ENCODE measurements at regions not wholly inside any gene's neighbourhood (a gene's known extent, or its start where the extent isn't known, plus 50 kb on each side); places are given as distances from the start of the nearest gene placed in this dataset.

GRCh38 chr2:57333221-57333620 lies 713.4 kb upstream of the VRK2 start:
- no peak overlapping the region for H3K4me2 ChIP-seq (ENCODE audit: low read depth, low read length, poor library complexity, severe bottlenecking)
- H3F3A ChIP-seq (ENCODE audit: low read depth), result no peaks in the 10 kb centered on the region
- H3K4me1 ChIP-seq (ENCODE audit: insufficient read depth, low read length, poor library complexity, severe bottlenecking), result no peaks in the 10 kb centered on the region
- no peaks in the 10 kb centered on the region for H3K9me2 ChIP-seq (replicated peaks; ENCODE audit: low read depth, low read length)
- H3K36me3 ChIP-seq (ENCODE audit: insufficient read depth, low read length), result no peaks in the 10 kb centered on the region
- H3K79me2 ChIP-seq (ENCODE audit: insufficient read depth, low read length), result no peaks in the 10 kb centered on the region
- no peaks in the 10 kb centered on the region for H3K9me3 ChIP-seq (ENCODE audit: insufficient read depth, low read depth, low read length)
- no peaks in the 10 kb centered on the region for H4K20me1 ChIP-seq (ENCODE audit: insufficient read depth, low read length, poor library complexity, severe bottlenecking)
- no peaks in the 10 kb centered on the region for H3K27me3 ChIP-seq (ENCODE audit: insufficient read depth, low read length, poor library complexity, severe bottlenecking)
- TF ChIP-seq EZH2phosphoT487 (IDR thresholded peaks at IDR 0.05; ENCODE audit: borderline replicate concordance), result no peak
- H2AFZ ChIP-seq (ENCODE audit: low read length), result no peak overlapping the region
- no peak overlapping the region for H3K4me3 ChIP-seq (ENCODE audit: low read length, poor library complexity, severe bottlenecking)
- H3K9ac ChIP-seq (ENCODE audit: low read depth, low read length, poor library complexity, severe bottlenecking), result no peak overlapping the region

GRCh38 chr2:57343391-57344006 lies 703.1 kb upstream of the VRK2 start:
- TF ChIP-seq EZH2phosphoT487 (IDR thresholded peaks at IDR 0.05; ENCODE audit: borderline replicate concordance) (no peak), CTCF (conservative IDR thresholded peaks at IDR 0.05; ENCODE audit: low read length) (no peak)

GRCh38 chr2:57368190-57368589 lies 678.4 kb upstream of the VRK2 start:
- no peaks in the 10 kb centered on the region for H3K27me3 ChIP-seq (ENCODE audit: insufficient read depth, low read length, poor library complexity, severe bottlenecking)
- no peaks in the 10 kb centered on the region for H3K36me3 ChIP-seq (ENCODE audit: insufficient read depth, low read length)
- H4K20me1 ChIP-seq (ENCODE audit: insufficient read depth, low read length, poor library complexity, severe bottlenecking), result no peaks in the 10 kb centered on the region
- H3K4me1 ChIP-seq (ENCODE audit: insufficient read depth, low read length, poor library complexity, severe bottlenecking), result no peaks in the 10 kb centered on the region
- no peak overlapping the region for H3K4me2 ChIP-seq (ENCODE audit: low read depth, low read length, poor library complexity, severe bottlenecking)
- no peak overlapping the region for H3K4me3 ChIP-seq (ENCODE audit: low read length, poor library complexity, severe bottlenecking)
- H3K79me2 ChIP-seq (ENCODE audit: insufficient read depth, low read length), result no peaks in the 10 kb centered on the region
- no peak overlapping the region for H2AFZ ChIP-seq (ENCODE audit: low read length)
- H3K9me3 ChIP-seq (ENCODE audit: insufficient read depth, low read depth, low read length), result no peaks in the 10 kb centered on the region
- H3K9me2 ChIP-seq (replicated peaks; ENCODE audit: low read depth, low read length), result no peaks in the 10 kb centered on the region
- H3F3A ChIP-seq (ENCODE audit: low read depth), result no peaks in the 10 kb centered on the region
- TF ChIP-seq CTCF (conservative IDR thresholded peaks at IDR 0.05; ENCODE audit: low read length) (no peak), EZH2phosphoT487 (IDR thresholded peaks at IDR 0.05; ENCODE audit: borderline replicate concordance) (no peak)
- no peak overlapping the region for H3K9ac ChIP-seq (ENCODE audit: low read depth, low read length, poor library complexity, severe bottlenecking)

More at GRCh38 chr2:57343391-57344006, 703.1 kb upstream of the VRK2 start:
- Histone ChIP-seq H3K4me3 (ENCODE audit: low read length, poor library complexity, severe bottlenecking) (no peak overlapping the region), H3F3A (ENCODE audit: low read depth) (no peaks in the 10 kb centered on the region), H4K20me1 (ENCODE audit: insufficient read depth, low read length, poor library complexity, severe bottlenecking) (no peaks in the 10 kb centered on the region), H3K36me3 (ENCODE audit: insufficient read depth, low read length) (no peaks in the 10 kb centered on the region), H3K4me1 (ENCODE audit: insufficient read depth, low read length, poor library complexity, severe bottlenecking) (no peaks in the 10 kb centered on the region), H3K9me2 (replicated peaks; ENCODE audit: low read depth, low read length) (no peaks in the 10 kb centered on the region), H3K9ac (ENCODE audit: low read depth, low read length, poor library complexity, severe bottlenecking) (no peak overlapping the region), H3K4me2 (ENCODE audit: low read depth, low read length, poor library complexity, severe bottlenecking) (no peak overlapping the region), H3K27me3 (ENCODE audit: insufficient read depth, low read length, poor library complexity, severe bottlenecking) (no peaks in the 10 kb centered on the region), H3K9me3 (ENCODE audit: insufficient read depth, low read depth, low read length) (no peaks in the 10 kb centered on the region), H3K79me2 (ENCODE audit: insufficient read depth, low read length) (no peaks in the 10 kb centered on the region), H2AFZ (ENCODE audit: low read length) (no peak overlapping the region)
